Stimulated activated memory B cell treated with anti-CD40 and anti-IgM and Interleukin-4, amounts not matched to agents 10 μg/mL and 1 μg/mL and 100 μg/mL, for 72 hours (primary cell): ENCODE measurements at regions not wholly inside any gene's neighbourhood (a gene's known extent, or its start where the extent isn't known, plus 50 kb on each side); places are given as distances from the start of the nearest gene placed in this dataset.
A peak's percentile ranks its signal among the peaks of the same experiment; 100 is the strongest.

Source experiments
- ATAC-seq: fragments of 150-1000 bp; cut with Tn5 transposase; 2 replicates; pipeline ENCODE4 v1.10.0; 2021
- H3K27ac Mint-ChIP-seq: one replicate; pipeline ENCODE4 v1.8.0; 2022; ENCODE audit warnings: mild to moderate bottlenecking, mixed read lengths
- H3K27me3 Mint-ChIP-seq: one replicate; pipeline ENCODE4 v1.8.0; 2022; ENCODE audit warnings: mixed read lengths
- H3K36me3 Mint-ChIP-seq: one replicate; pipeline ENCODE4 v1.8.0; 2022; ENCODE audit warnings: mixed read lengths
- H3K4me1 Mint-ChIP-seq: one replicate; pipeline ENCODE4 v1.8.0; 2022; ENCODE audit warnings: mixed read lengths
- H3K4me3 Mint-ChIP-seq: one replicate; pipeline ENCODE4 v1.8.0; 2022; ENCODE audit warnings: mild to moderate bottlenecking, moderate library complexity, mixed read lengths
- H3K9me3 Mint-ChIP-seq: one replicate; pipeline ENCODE4 v1.8.0; 2022; ENCODE audit warnings: mixed read lengths

DNA sequence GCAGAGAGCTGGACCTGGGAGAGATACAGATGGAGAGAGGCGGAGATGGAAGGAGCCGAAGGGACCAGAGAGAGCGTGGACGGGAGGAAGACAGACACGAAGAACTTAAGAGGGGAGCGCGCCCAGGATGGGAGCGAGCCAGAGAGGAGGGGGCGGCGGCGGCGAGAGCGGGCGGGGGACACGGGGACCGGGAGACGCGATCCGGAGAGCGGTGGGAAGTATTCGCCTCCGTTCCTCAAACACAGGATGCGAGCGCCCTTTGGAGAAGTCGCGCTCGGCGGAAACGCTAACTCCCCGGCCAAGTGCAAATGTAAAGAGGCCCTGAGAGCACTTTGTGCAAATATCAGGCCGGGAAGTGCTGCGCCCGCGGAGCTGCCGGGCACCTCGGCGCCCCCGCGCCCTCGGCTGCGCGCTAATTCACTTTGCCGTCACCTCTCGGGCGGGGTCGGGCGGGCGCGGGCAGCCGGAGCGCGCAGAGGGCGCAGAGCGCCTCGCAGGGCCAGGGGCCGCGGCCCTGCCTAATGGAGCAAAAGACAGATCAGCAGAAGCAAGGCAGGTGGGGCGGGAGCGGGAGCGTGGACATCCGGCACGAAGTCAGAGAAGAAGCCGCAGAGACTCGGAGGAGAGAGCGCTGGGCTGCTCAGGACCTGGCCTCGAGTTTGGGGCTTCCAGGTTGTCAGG is 281.2 kb downstream of the RRAGC start:
- Mint-ChIP-seq H3K27ac (no peak overlapping the region), H3K4me1 (peaks cover 11% of the 10 kb centered on the region), H3K4me3 (peak overlapping the region; percentile 72), H3K9me3 (peaks cover 3% of the 10 kb centered on the region), H3K36me3 (no peaks in the 10 kb centered on the region), H3K27me3 (peaks cover 50% of the 10 kb centered on the region)
- no peak for ATAC-seq

DNA sequence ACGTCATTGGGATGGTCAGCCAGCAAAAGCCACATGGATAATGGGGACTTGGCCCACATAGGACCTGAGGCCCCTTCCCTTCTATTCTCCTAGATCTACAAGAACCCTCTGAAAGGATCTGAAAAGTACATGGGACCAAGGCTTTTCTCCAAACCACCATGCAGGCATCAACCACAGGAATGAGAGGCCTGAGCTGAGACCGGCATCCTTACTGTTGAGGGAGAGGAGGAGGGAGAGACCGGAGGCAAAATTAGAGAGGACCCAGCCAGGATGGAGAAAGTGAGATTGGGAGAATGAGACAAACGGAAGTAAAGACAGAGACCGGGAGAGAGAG is 281.7 kb downstream of the RRAGC start:
- Mint-ChIP-seq H3K4me3 (peak overlapping the region; percentile 72), H3K27me3 (peaks cover 50% of the 10 kb centered on the region), H3K4me1 (peaks cover 11% of the 10 kb centered on the region), H3K27ac (no peak overlapping the region), H3K9me3 (no peaks in the 10 kb centered on the region), H3K36me3 (no peaks in the 10 kb centered on the region)
- no peak for ATAC-seq

DNA sequence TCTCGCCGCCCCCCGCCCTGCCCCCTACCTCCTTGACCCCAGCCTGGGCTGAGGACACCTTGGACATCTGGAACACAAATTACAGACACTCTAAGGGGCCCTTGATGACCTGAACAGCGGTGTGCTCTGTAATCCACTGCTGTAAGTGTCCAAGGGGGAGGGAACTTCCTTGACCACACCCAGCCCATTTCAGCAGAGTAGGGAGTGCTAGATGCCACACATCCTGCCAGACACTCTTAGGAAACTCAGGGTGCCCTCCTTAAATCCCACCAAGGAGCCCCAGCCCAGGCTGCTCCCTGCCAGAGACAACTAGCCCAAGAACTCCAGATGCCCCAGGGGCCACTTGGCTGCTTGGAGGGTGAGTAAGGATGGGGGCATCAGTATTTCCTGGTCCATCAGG is 282.2 kb downstream of the RRAGC start:
- Mint-ChIP-seq H3K4me1 (peaks cover 11% of the 10 kb centered on the region), H3K27me3 (peaks cover 53% of the 10 kb centered on the region), H3K36me3 (no peaks in the 10 kb centered on the region), H3K4me3 (no peak overlapping the region), H3K9me3 (no peaks in the 10 kb centered on the region), H3K27ac (no peak overlapping the region)
- ATAC-seq, result no peak

DNA sequence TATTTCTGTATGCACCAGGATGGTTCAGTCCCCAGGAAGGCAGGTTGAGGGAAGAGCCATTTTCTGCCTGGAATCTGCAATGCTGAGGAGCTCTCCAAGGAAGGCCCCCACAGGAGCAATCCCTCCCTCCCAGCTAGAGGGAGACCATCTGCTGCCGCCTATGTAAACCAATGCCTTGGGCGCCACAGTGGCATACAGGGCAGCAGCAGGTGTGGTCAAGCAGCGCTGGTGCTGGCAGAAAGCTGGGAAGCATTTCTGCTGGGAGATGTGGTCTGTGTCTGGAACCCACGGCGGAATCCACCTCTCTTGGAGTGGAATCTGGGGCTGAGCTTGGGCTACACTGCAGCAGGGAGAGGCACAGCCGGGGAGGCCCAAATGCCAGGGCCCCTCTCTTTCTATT is 283.3 kb downstream of the RRAGC start:
- H3K4me1 Mint-ChIP-seq, result peaks cover 11% of the 10 kb centered on the region
- no peaks in the 10 kb centered on the region for H3K36me3 Mint-ChIP-seq
- no peak for ATAC-seq
- H3K27me3 Mint-ChIP-seq, result peaks cover 55% of the 10 kb centered on the region
- no peak overlapping the region for H3K27ac Mint-ChIP-seq
- H3K9me3 Mint-ChIP-seq, result no peaks in the 10 kb centered on the region
- no peak overlapping the region for H3K4me3 Mint-ChIP-seq

DNA sequence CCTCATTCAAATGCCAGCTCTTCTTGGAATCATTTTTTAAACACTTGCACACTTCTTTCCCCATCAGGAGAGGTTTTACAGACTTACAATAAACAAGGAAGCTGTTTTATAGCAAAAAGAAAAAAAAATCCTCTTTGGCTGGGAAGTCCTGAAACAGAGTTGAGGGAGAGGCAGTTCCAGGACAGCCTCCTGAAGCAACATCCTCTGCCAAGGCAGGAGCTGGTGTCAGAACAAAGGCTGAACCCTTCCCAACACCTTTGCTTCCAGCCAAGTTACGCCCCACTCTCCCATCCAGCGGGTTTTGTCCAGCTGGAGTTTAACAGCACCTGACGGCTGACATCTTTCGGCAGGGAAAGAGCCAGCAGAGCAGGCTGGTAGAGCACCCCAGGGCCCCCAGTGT is 287.8 kb downstream of the RRAGC start:
- ATAC-seq, result no peak
- no peaks in the 10 kb centered on the region for H3K4me1 Mint-ChIP-seq
- no peaks in the 10 kb centered on the region for H3K9me3 Mint-ChIP-seq
- peaks cover 27% of the 10 kb centered on the region for H3K27me3 Mint-ChIP-seq
- H3K36me3 Mint-ChIP-seq, result no peaks in the 10 kb centered on the region
- no peak overlapping the region for H3K27ac Mint-ChIP-seq
- no peak overlapping the region for H3K4me3 Mint-ChIP-seq

DNA sequence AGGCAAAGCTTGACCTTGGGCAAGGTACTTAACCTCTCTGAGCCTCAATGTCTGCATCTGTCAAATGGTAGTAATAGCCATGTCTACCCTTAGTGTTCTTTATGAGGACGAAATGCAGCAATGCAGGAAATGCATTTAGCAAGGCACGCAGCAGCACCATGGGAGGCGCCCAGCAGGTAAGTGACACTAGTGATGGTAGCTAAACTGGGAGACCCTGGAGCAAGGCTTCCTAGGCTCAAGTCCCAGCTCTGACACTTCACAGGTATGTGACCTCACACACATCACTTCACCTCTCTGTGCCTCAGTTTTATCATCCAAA is 289.0 kb downstream of the RRAGC start:
- H3K36me3 Mint-ChIP-seq, result no peaks in the 10 kb centered on the region

DNA sequence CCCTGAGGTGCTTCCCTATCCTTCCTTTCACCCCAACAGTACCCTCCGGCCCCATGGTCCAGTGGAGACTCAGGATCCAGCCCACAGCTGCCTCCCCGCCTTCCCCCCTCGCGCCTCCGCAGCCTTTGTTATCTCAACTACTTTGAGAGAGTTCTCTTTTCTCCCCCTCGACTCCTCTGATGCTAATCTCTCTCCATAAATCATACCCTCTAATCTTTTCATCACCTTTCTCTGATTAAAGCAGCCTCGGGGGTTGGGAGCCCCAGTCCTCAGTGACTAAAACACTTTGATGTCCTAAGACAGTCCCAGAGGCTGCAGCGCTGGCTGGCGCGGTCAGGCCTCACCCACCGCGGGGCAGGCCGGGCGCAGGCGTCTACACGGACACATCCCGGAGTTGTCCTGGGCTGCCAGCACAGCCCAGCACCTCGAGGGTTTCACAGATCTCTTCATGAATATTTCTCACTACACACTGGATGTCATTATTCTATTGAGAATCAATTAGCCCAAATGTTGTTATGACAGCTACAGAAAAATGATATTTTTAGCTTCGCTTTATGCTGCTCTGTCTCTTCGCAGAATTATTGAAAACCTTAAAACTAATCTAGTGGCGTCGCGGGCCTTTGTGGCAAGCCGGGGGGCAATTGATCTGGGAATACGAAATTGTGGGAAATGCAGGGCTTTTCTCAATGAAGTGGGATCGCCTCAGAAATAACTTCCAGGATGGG is 289.5 kb downstream of the RRAGC start:
- no peak overlapping the region for H3K27ac Mint-ChIP-seq
- H3K27me3 Mint-ChIP-seq, result peaks cover 27% of the 10 kb centered on the region
- H3K36me3 Mint-ChIP-seq, result no peaks in the 10 kb centered on the region
- no peak for ATAC-seq
- no peaks in the 10 kb centered on the region for H3K4me1 Mint-ChIP-seq
- no peaks in the 10 kb centered on the region for H3K9me3 Mint-ChIP-seq
- H3K4me3 Mint-ChIP-seq, result no peak overlapping the region

More for the DNA sequence above, 289.0 kb downstream of the RRAGC start:
- Mint-ChIP-seq H3K27me3 (peaks cover 27% of the 10 kb centered on the region), H3K4me3 (no peak overlapping the region), H3K27ac (no peak overlapping the region), H3K4me1 (no peaks in the 10 kb centered on the region), H3K9me3 (no peaks in the 10 kb centered on the region)
- no peak for ATAC-seq

DNA sequence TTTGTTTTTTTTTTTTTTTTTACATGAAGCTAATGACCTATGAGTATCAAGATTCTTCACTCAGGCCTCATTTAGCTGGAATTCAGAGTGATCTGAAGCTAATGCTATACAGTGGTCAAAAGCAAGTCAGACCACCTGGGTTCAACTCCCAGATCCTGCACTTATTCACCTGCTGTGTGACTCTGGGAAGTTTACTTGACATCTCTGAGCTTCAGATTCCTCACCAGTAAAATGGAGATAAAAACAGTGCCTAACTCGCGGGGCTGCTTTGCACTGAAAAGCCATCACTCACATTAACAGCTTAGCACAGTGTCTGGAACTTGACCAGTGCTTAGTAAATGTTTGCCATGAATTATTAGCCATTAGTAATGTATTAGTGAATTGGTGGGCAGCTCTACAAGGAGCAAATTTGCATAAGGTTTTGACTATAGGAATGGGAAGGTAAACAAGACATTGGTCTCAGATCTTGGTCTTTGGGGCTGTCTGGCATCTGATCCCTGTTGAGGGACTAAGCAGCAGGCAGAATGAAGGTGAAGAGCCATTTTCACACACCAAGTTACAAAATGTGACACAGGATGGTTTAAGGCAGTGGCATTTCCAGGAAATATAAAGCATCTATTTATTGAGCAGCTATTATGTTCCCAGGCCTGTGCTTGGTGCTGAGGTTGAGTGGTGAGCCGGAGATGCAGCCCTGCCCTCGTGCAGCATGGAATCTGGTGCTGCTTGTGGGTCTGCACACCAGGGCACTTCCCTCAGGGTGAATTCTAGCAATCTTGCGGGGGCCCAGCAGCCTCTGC is 291.3 kb downstream of the RRAGC start:
- no peaks in the 10 kb centered on the region for H3K36me3 Mint-ChIP-seq
- no peaks in the 10 kb centered on the region for H3K9me3 Mint-ChIP-seq
- H3K27ac Mint-ChIP-seq, result no peak overlapping the region
- no peak for ATAC-seq
- no peak overlapping the region for H3K4me3 Mint-ChIP-seq
- H3K27me3 Mint-ChIP-seq, result peaks cover 27% of the 10 kb centered on the region
- peaks cover 8% of the 10 kb centered on the region for H3K4me1 Mint-ChIP-seq

DNA sequence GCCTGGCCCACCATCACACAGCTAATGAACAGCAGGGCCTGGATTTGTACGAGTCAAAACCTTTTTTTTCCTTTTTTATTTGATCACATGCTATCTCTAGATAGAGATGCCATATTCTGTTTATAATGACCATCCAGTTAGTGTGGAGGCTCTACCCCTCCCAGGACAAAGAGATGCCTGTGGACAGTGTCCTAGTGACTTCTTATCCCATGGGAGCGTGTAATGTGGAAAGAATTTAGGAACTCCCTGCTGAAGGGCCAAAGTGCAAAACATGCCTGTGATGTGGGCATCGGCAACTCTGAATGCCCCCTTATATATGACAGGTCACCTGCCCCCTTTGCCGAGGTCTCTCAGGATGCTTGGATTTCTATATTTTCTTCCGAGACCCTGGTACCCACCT is 292.2 kb downstream of the RRAGC start:
- no peak for ATAC-seq

DNA sequence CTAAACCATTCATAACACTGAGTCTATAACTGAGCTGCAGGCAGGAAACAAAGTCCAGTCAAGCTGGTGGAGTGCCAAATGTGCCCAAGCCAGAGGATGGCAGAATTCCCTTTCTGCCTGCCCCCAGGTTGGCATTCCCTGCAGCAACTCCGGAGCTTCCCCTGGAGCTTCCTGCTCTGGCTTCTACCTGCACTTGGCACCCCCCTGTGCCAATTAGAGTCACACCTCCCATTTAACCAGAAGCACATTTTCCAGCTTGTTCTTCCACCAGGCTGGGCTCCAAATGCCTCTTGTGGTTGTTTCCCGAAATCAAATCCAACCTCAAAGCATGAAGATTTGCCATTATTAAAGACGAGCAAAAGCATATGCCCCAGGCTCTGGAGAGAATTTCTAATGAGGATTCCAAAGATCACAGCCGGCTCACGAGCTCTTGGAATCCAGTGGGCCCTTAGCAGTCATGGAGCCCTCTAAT is 294.5 kb downstream of the RRAGC start:
- Mint-ChIP-seq H3K4me1 (peaks cover 20% of the 10 kb centered on the region), H3K9me3 (no peaks in the 10 kb centered on the region), H3K4me3 (no peak overlapping the region), H3K27me3 (peaks cover 5% of the 10 kb centered on the region), H3K27ac (no peak overlapping the region), H3K36me3 (no peaks in the 10 kb centered on the region)
- no peak for ATAC-seq

More for the DNA sequence above, 292.2 kb downstream of the RRAGC start:
- Mint-ChIP-seq H3K4me3 (no peak overlapping the region), H3K4me1 (peaks cover 12% of the 10 kb centered on the region), H3K27me3 (peaks cover 24% of the 10 kb centered on the region), H3K36me3 (no peaks in the 10 kb centered on the region), H3K27ac (no peak overlapping the region), H3K9me3 (no peaks in the 10 kb centered on the region)

DNA sequence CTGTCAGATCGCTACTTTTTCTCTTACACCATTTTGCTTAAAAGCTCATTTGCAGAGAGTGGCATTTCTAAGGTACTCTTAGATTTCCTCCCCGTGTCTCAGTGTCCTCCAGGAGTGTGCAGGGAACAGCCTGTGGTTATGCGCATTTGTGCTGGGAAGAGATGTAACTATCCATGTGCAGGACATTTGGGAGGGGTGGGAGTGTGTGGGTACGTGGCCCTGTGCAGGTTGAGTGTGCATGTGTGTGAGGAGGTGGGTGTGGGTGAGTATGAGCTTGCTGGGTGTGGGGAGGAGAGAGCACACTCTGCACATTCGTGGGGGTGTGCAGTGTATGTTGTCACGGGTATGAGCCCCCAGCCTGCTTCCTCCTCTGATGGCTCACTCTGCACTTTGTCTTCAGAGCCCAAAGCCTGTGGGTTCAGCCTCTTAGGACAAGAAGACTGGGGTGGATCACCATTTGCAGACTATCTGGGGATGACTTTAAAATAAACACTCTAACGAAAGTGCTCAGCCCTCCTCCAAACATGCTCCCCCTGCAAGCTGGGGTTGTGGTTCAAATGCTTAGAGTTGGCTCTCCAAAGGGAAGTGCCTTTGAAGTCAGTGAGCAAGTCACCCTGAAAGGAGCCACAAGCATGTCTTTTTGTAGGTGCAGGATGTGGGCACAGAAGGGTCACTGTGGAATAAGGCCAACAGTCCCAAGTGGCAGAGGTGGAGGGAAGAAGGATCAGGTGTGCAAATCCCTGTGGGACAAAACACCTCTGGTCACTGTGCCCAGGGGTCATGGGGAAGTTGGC is 295.4 kb downstream of the RRAGC start:
- no peak overlapping the region for H3K4me3 Mint-ChIP-seq
- ATAC-seq, result no peak

DNA sequence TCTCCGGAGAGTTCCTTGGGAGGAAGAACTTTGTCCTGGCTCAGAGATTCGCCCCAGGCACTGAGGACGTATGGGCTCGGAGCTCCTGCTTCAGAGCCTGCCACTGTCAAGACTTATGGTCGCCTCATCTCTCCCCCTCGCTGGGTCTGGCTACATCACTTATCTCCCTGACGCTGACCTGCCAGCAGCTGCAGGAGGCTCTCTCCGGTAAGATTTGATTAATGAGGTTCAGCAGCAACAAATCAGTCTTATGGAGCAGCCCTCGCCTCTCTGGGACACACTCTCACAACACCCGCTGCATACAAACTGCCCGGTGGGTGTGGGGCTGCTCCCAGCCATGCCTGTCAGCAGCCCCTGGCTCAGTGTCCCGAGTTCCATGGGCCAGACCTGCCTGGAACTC is 297.8 kb downstream of the RRAGC start:
- Mint-ChIP-seq H3K4me1 (peaks cover 52% of the 10 kb centered on the region), H3K36me3 (no peaks in the 10 kb centered on the region), H3K4me3 (no peak overlapping the region), H3K9me3 (no peaks in the 10 kb centered on the region), H3K27ac (peak overlapping the region; percentile 96), H3K27me3 (no peaks in the 10 kb centered on the region)
- ATAC-seq, result no peak

More for the DNA sequence above, 295.4 kb downstream of the RRAGC start:
- peaks cover 29% of the 10 kb centered on the region for H3K4me1 Mint-ChIP-seq
- H3K9me3 Mint-ChIP-seq, result no peaks in the 10 kb centered on the region
- no peak overlapping the region for H3K27ac Mint-ChIP-seq
- no peaks in the 10 kb centered on the region for H3K27me3 Mint-ChIP-seq
- no peaks in the 10 kb centered on the region for H3K36me3 Mint-ChIP-seq

DNA sequence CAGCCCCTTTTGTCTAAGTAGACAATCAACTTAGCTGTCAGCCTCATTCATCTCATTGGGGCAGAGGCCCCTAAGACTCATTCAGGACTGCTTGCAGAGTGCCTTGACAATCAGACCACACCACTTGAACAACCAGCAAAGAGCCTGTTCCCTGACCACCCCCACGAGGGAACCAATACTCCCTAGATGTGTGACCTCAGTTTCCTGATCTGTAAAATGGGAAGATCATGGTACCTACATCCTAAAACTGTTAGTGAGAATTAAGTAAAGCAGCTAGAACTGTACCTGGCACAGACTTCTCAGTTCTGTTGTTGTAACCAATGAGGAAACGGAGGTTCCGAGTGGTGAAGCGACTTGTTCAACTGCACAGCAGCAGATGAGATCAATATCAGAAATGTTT is 298.5 kb downstream of the RRAGC start:
- peak overlapping the region; percentile 96 for H3K27ac Mint-ChIP-seq
- peaks cover 57% of the 10 kb centered on the region for H3K4me1 Mint-ChIP-seq
- H3K36me3 Mint-ChIP-seq, result no peaks in the 10 kb centered on the region
- H3K9me3 Mint-ChIP-seq, result no peaks in the 10 kb centered on the region
- no peak overlapping the region for H3K4me3 Mint-ChIP-seq
- ATAC-seq, result no peak
- no peaks in the 10 kb centered on the region for H3K27me3 Mint-ChIP-seq

DNA sequence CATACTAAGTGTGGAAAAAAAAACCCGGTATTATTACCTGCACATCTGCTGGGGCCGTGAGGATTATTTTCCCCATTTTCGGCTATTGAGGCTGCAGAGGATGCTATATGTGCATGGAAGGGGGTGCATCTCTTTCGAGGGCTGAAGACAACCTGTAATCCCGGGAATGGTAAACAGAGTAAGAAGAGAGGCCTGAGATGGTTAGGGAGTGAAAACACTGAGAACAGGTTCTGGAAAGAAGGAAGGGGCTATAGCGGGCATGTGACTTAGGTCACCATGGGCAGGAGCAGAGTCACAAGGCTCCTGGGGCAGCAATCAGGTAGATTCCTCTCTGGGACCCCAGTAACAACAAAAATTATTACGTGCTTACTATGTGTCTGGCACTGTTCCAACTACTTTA is 299.1 kb downstream of the RRAGC start:
- H3K27ac Mint-ChIP-seq, result peak overlapping the region; percentile 96

More for the DNA sequence above, 299.1 kb downstream of the RRAGC start:
- Mint-ChIP-seq H3K27me3 (no peaks in the 10 kb centered on the region), H3K9me3 (no peaks in the 10 kb centered on the region), H3K36me3 (no peaks in the 10 kb centered on the region), H3K4me3 (peak overlapping the region; percentile 79), H3K4me1 (peaks cover 62% of the 10 kb centered on the region)
- ATAC-seq, result no peak
